ENCODE measurements at regions not wholly inside any gene's neighbourhood (a gene's known extent, or its start where the extent isn't known, plus 50 kb on each side); places are given as distances from the start of the nearest gene placed in this dataset.

DNA sequence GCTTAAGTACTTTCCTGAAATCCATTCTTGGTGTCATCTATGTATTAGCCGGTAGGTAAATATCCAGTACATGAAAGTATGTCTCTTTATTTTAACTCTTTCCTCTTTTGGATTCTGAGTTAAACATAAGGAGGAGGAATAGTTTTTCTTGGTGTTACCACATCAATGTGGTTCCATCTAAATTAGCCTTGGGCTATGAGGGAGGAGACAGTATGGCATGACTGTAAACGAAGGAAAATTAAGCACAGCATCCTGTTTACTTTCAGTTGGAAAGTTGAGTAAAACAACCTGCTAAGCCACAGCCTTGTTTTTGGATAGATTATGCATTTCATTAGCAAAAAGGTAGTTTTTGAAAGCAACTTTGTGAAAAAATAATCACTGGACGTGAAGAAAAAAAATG lies 693.0 kb upstream of the SOX9 start:
- Histone ChIP-seq H3K36me3 (ENCODE audit: control insufficient read depth in 1 of 2, insufficient read depth in 2 of 2, low read length in 2 of 2) (no peaks in the 10 kb centered on the region), H3K18ac (ENCODE audit: low read length) (no peak overlapping the region), H2BK120ac (ENCODE audit: insufficient read depth, low read length, poor library complexity) (no peak overlapping the region), H2BK12ac (ENCODE audit: low read length) (no peak overlapping the region), H4K8ac (ENCODE audit: low read depth, low read length) (no peak overlapping the region), H3K4me3 (ENCODE audit: low read depth, low read length) (no peak overlapping the region), H4K12ac (ENCODE audit: low read depth, low read length) (no peak overlapping the region), H3K23ac (ENCODE audit: low read length) (no peak overlapping the region), H2AK5ac (ENCODE audit: low read length) (no peak overlapping the region), H3K4ac (ENCODE audit: low read depth, low read length) (no peak overlapping the region), H3K14ac (ENCODE audit: low read length) (no peak overlapping the region), H3K27me3 (ENCODE audit: insufficient read depth, low read length) (no peaks in the 10 kb centered on the region), H3K27ac (ENCODE audit: low read depth, low read length) (no peak overlapping the region), H3K9ac (ENCODE audit: low read length) (no peak overlapping the region), H2BK5ac (ENCODE audit: low read depth, low read length, poor library complexity) (no peak overlapping the region), H3K79me1 (ENCODE audit: low read length) (no peaks in the 10 kb centered on the region), H3K9me3 (ENCODE audit: insufficient read depth, low read depth, low read length) (no peaks in the 10 kb centered on the region), H3K79me2 (ENCODE audit: control insufficient read depth, insufficient read depth, low read length, poor library complexity) (no peaks in the 10 kb centered on the region), H3K4me1 (ENCODE audit: control insufficient read depth in 1 of 2, insufficient read depth in 2 of 2, low read length in 2 of 2) (peaks cover 0 to 3% of the 10 kb centered on the region in 2 experiments), H3K4me2 (ENCODE audit: low read length) (no peak overlapping the region), H4K91ac (ENCODE audit: low read depth, low read length) (no peak overlapping the region), H2AFZ (ENCODE audit: insufficient read depth, low read length, poor library complexity) (no peak overlapping the region)
- no CpG with 5 or more reads among the region's 3 CpGs for WGBS (ENCODE audit: extremely low coverage, insufficient coverage, insufficient read length)
- no peak for DNase-seq

DNA sequence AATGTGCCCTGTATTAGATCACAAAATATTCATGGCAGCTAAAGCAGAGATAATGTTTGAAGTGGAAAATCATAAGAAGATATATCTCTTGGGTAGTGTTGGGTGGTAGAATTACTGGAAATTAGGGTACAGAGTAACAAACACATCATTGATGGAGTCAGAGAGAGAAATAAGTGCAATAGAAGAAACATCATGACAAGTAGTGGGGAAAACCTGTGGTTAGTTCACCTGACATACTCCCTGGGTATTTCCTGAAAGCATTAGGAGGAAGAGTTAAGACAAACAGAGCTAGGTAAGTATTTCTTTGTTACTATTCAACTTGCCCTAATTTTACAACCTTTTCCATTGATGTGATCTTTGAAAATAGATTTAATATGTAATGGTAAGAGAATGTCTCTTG lies 691.9 kb upstream of the SOX9 start:
- no peak overlapping the region for H4K8ac ChIP-seq (ENCODE audit: low read depth, low read length)
- no peaks in the 10 kb centered on the region for H3K79me1 ChIP-seq (ENCODE audit: low read length)
- H2BK12ac ChIP-seq (ENCODE audit: low read length): no peak overlapping the region
- no peak overlapping the region for H3K18ac ChIP-seq (ENCODE audit: low read length)
- H3K4me3 ChIP-seq (ENCODE audit: low read depth, low read length): no peak overlapping the region
- no peak overlapping the region for H3K14ac ChIP-seq (ENCODE audit: low read length)
- no peak overlapping the region for H3K27ac ChIP-seq (ENCODE audit: low read depth, low read length)
- H3K27me3 ChIP-seq (ENCODE audit: insufficient read depth, low read length): no peaks in the 10 kb centered on the region
- no peak overlapping the region for H2BK5ac ChIP-seq (ENCODE audit: low read depth, low read length, poor library complexity)
- H3K9ac ChIP-seq (ENCODE audit: low read length): no peak overlapping the region
- no peak for DNase-seq
- H3K4ac ChIP-seq (ENCODE audit: low read depth, low read length): no peak overlapping the region
- no peak overlapping the region for H2AK5ac ChIP-seq (ENCODE audit: low read length)
- no peaks in the 10 kb centered on the region for H3K79me2 ChIP-seq (ENCODE audit: control insufficient read depth, insufficient read depth, low read length, poor library complexity)
- H3K4me2 ChIP-seq (ENCODE audit: low read length): no peak overlapping the region
- H4K12ac ChIP-seq (ENCODE audit: low read depth, low read length): no peak overlapping the region
- H3K4me1 ChIP-seq (ENCODE audit: control insufficient read depth in 1 of 2, insufficient read depth in 2 of 2, low read length in 2 of 2): peaks cover 0 to 3% of the 10 kb centered on the region in 2 experiments
- H3K9me3 ChIP-seq (ENCODE audit: insufficient read depth, low read depth, low read length): no peaks in the 10 kb centered on the region
- no peak overlapping the region for H2AFZ ChIP-seq (ENCODE audit: insufficient read depth, low read length, poor library complexity)
- no peak overlapping the region for H2BK120ac ChIP-seq (ENCODE audit: insufficient read depth, low read length, poor library complexity)
- no peak overlapping the region for H3K23ac ChIP-seq (ENCODE audit: low read length)
- H4K91ac ChIP-seq (ENCODE audit: low read depth, low read length): no peak overlapping the region
- no peaks in the 10 kb centered on the region for H3K36me3 ChIP-seq (ENCODE audit: control insufficient read depth in 1 of 2, insufficient read depth in 2 of 2, low read length in 2 of 2)

DNA sequence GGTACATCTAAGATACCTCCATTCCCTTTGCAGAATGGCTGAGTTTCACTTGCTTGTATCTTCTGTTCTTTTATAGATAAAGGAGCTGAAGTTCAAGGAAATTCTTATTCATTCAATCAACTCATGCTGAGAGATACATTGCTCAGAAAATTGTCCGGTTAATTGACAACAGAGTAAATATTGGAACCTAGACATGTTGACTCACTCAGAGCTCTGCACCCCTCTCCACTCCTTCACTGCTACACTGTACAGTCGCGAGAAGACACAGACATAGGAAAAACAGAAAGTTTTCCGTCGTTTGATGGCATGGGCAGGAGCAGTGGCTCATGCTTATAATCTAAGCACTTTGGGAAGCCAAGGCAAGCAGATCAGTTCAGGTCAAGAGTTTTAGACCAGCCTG lies 690.5 kb upstream of the SOX9 start:
- H4K91ac ChIP-seq (ENCODE audit: low read depth, low read length): no peak overlapping the region
- H3K79me2 ChIP-seq (ENCODE audit: control insufficient read depth, insufficient read depth, low read length, poor library complexity): no peaks in the 10 kb centered on the region
- no peak overlapping the region for H2AK5ac ChIP-seq (ENCODE audit: low read length)
- H3K4me3 ChIP-seq (ENCODE audit: low read depth, low read length): no peak overlapping the region
- no peaks in the 10 kb centered on the region for H3K9me3 ChIP-seq (ENCODE audit: insufficient read depth, low read depth, low read length)
- H3K18ac ChIP-seq (ENCODE audit: low read length): no peak overlapping the region
- no CpG with 5 or more reads among the region's 5 CpGs for WGBS (ENCODE audit: extremely low coverage, insufficient coverage, insufficient read length)
- no peak overlapping the region for H4K12ac ChIP-seq (ENCODE audit: low read depth, low read length)
- no peak overlapping the region for H2BK5ac ChIP-seq (ENCODE audit: low read depth, low read length, poor library complexity)
- no peak overlapping the region for H3K23ac ChIP-seq (ENCODE audit: low read length)
- H3K14ac ChIP-seq (ENCODE audit: low read length): no peak overlapping the region
- H3K9ac ChIP-seq (ENCODE audit: low read length): no peak overlapping the region
- H3K4me2 ChIP-seq (ENCODE audit: low read length): no peak overlapping the region
- no peak overlapping the region for H3K4ac ChIP-seq (ENCODE audit: low read depth, low read length)
- H3K4me1 ChIP-seq (ENCODE audit: control insufficient read depth in 1 of 2, insufficient read depth in 2 of 2, low read length in 2 of 2): no peaks in the 10 kb centered on the region
- no peak overlapping the region for H2BK120ac ChIP-seq (ENCODE audit: insufficient read depth, low read length, poor library complexity)
- no peak for DNase-seq
- H2BK12ac ChIP-seq (ENCODE audit: low read length): peak overlapping the region; percentile 72
- H3K79me1 ChIP-seq (ENCODE audit: low read length): no peaks in the 10 kb centered on the region
- H2AFZ ChIP-seq (ENCODE audit: insufficient read depth, low read length, poor library complexity): no peak overlapping the region
- no peaks in the 10 kb centered on the region for H3K27me3 ChIP-seq (ENCODE audit: insufficient read depth, low read length)
- no peaks in the 10 kb centered on the region for H3K36me3 ChIP-seq (ENCODE audit: control insufficient read depth in 1 of 2, insufficient read depth in 2 of 2, low read length in 2 of 2)
- H3K27ac ChIP-seq (ENCODE audit: low read depth, low read length): no peak overlapping the region
- no peak overlapping the region for H4K8ac ChIP-seq (ENCODE audit: low read depth, low read length)

DNA sequence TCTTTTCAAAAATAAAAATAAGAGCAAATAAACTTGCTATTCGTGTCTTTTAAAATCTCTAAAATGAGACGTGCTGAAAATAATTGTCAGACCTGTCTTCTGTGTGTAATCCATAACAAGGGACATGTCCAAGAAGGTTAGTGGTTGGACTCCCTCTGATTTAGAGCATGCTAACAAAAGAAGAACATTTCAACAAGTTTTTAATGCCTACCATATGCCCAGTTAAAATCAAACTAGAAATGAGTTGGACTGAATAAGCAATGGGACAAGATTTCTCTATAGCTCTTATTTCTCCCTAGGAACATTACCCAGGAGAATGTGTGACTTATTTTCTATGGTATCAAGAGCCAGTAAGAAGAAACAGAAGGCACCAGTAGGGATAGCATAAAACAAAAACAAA lies 689.7 kb upstream of the SOX9 start:
- DNase-seq: no peak
- no peak overlapping the region for H2BK5ac ChIP-seq (ENCODE audit: low read depth, low read length, poor library complexity)
- H3K14ac ChIP-seq (ENCODE audit: low read length): no peak overlapping the region
- H3K9ac ChIP-seq (ENCODE audit: low read length): no peak overlapping the region
- H3K4me3 ChIP-seq (ENCODE audit: low read depth, low read length): no peak overlapping the region
- no peak overlapping the region for H2AFZ ChIP-seq (ENCODE audit: insufficient read depth, low read length, poor library complexity)
- H3K79me1 ChIP-seq (ENCODE audit: low read length): no peaks in the 10 kb centered on the region
- H3K23ac ChIP-seq (ENCODE audit: low read length): no peak overlapping the region
- no peaks in the 10 kb centered on the region for H3K79me2 ChIP-seq (ENCODE audit: control insufficient read depth, insufficient read depth, low read length, poor library complexity)
- H3K27me3 ChIP-seq (ENCODE audit: insufficient read depth, low read length): no peaks in the 10 kb centered on the region
- no peak overlapping the region for H3K4me2 ChIP-seq (ENCODE audit: low read length)
- no peak overlapping the region for H3K27ac ChIP-seq (ENCODE audit: low read depth, low read length)
- no peak overlapping the region for H2AK5ac ChIP-seq (ENCODE audit: low read length)
- H4K12ac ChIP-seq (ENCODE audit: low read depth, low read length): no peak overlapping the region
- H3K9me3 ChIP-seq (ENCODE audit: insufficient read depth, low read depth, low read length): no peaks in the 10 kb centered on the region
- no peak overlapping the region for H2BK120ac ChIP-seq (ENCODE audit: insufficient read depth, low read length, poor library complexity)
- H3K36me3 ChIP-seq (ENCODE audit: control insufficient read depth in 1 of 2, insufficient read depth in 2 of 2, low read length in 2 of 2): no peaks in the 10 kb centered on the region
- no peak overlapping the region for H4K8ac ChIP-seq (ENCODE audit: low read depth, low read length)
- no peak overlapping the region for H4K91ac ChIP-seq (ENCODE audit: low read depth, low read length)
- WGBS (ENCODE audit: extremely low coverage, insufficient coverage, insufficient read length): no CpG with 5 or more reads among the region's 2 CpGs
- H2BK12ac ChIP-seq (ENCODE audit: low read length): no peak overlapping the region
- H3K4me1 ChIP-seq (ENCODE audit: control insufficient read depth in 1 of 2, insufficient read depth in 2 of 2, low read length in 2 of 2): no peaks in the 10 kb centered on the region
- H3K18ac ChIP-seq (ENCODE audit: low read length): no peak overlapping the region
- no peak overlapping the region for H3K4ac ChIP-seq (ENCODE audit: low read depth, low read length)
